Fibroblast of villous mesenchyme (primary cell): ENCODE measurements at regions not wholly inside any gene's neighbourhood (a gene's known extent, or its start where the extent isn't known, plus 50 kb on each side); places are given as distances from the start of the nearest gene placed in this dataset.

Experiments
- DNase-seq: peaks from one replicate; pipeline ENCODE4 v3.0.0-alpha.2; 2010; ENCODE audit warnings: low read depth
- H3K4me3 ChIP-seq: 2 replicates; pipeline ENCODE4 v1.5.1; 2011; ENCODE audit warnings: low read depth, mild to moderate bottlenecking, low read length
- TF ChIP-seq, protein P1 (sequence below): IDR thresholded peaks from 2 replicates; pipeline ENCODE4 v1.5.1; 2012; ENCODE audit warnings: low read depth, mild to moderate bottlenecking, low read length; ENCODE audit not compliant: insufficient read depth

DNA sequence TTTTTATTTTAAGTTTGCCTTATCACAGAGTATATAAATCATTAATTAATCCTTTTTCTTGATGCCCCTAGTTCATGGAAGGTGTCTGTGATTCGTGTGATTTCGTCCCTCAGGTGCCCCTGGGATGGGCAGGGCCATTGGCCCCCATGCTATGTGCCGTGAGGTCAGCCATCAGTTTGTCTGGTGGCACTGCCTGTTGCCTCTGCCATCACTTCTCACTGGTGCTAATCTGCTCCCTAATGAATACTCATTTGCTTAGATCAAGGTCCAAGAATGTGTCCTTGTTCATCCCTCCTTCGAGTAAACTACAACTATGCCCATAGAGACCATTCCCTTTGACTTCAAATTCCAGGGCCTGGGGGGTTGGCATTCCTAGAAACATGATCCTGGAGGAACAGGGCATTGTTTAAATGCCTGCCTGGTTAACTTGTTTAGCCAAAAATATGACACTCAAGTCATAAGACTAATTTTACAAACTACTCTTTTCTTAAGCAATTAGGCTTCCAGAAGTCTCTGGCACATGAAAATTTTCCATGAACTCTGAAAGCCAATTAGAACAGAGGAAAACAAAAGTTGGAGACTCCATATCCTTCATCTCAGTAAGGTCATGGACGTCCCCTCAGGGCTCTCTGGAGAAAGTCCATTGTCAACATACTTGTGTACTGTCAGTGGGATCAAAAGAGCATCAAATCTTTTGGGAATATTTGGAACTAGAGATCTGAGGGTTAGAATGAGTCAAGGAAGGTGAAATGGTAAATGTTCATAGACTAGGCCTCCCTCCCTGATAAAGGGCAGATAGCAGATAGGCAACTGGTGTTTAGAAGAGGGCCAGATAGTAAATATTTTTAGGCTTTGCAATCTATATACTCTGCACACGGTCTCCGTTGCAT, 90.9 kb upstream of the PLXNC1 start:
- DNase-seq: peak; percentile 66
- TF ChIP-seq, protein P1, sequence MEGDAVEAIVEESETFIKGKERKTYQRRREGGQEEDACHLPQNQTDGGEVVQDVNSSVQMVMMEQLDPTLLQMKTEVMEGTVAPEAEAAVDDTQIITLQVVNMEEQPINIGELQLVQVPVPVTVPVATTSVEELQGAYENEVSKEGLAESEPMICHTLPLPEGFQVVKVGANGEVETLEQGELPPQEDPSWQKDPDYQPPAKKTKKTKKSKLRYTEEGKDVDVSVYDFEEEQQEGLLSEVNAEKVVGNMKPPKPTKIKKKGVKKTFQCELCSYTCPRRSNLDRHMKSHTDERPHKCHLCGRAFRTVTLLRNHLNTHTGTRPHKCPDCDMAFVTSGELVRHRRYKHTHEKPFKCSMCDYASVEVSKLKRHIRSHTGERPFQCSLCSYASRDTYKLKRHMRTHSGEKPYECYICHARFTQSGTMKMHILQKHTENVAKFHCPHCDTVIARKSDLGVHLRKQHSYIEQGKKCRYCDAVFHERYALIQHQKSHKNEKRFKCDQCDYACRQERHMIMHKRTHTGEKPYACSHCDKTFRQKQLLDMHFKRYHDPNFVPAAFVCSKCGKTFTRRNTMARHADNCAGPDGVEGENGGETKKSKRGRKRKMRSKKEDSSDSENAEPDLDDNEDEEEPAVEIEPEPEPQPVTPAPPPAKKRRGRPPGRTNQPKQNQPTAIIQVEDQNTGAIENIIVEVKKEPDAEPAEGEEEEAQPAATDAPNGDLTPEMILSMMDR: no peak

GRCh38 chr12:94059394-94060368, 88.7 kb upstream of the PLXNC1 start:
- TF ChIP-seq, protein P1: no peak
- no peak for DNase-seq
- H3K4me3 ChIP-seq: no peak overlapping the region

More for the DNA sequence above, 90.9 kb upstream of the PLXNC1 start:
- H3K4me3 ChIP-seq: no peak overlapping the region

DNA sequence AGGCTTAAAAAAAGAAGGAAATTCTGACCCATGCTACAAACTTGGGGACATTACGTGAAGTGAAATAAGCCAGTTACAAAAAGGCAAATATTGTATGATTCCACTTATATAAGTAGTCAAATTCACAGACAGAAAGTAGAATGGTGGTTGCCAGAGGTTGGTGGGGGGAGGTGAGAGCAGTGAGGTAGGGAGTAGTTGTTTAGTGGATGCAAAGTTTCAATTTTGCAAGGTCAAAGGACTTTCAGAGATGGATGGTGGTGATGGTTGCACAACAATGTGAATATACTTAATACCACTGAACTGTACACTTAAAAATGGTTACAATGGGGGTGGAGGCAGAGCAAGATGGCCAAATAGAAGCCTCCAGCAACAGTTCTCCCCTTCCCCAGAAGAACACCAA, 86.2 kb upstream of the PLXNC1 start:
- no peak for DNase-seq
- no peak overlapping the region for H3K4me3 ChIP-seq
- TF ChIP-seq, protein P1: no peak

- no peak for DNase-seq
- H3K4me3 ChIP-seq: no peak overlapping the region
- TF ChIP-seq, protein P1: no peak
Observed at GRCh38 chr12:94062796-94063635, 85.4 kb upstream of the PLXNC1 start.

- TF ChIP-seq, protein P1: no peak
- no peak overlapping the region for H3K4me3 ChIP-seq
- no peak for DNase-seq
Observed at GRCh38 chr12:94070520-94070919, 77.9 kb upstream of the PLXNC1 start.

GRCh38 chr12:94071258-94071657, 77.1 kb upstream of the PLXNC1 start:
- TF ChIP-seq, protein P1: no peak
- H3K4me3 ChIP-seq: no peak overlapping the region
- no peak for DNase-seq
